ENCODE measurements at regions not wholly inside any gene's neighbourhood (a gene's known extent, or its start where the extent isn't known, plus 50 kb on each side); places are given as distances from the start of the nearest gene placed in this dataset.

DNA sequence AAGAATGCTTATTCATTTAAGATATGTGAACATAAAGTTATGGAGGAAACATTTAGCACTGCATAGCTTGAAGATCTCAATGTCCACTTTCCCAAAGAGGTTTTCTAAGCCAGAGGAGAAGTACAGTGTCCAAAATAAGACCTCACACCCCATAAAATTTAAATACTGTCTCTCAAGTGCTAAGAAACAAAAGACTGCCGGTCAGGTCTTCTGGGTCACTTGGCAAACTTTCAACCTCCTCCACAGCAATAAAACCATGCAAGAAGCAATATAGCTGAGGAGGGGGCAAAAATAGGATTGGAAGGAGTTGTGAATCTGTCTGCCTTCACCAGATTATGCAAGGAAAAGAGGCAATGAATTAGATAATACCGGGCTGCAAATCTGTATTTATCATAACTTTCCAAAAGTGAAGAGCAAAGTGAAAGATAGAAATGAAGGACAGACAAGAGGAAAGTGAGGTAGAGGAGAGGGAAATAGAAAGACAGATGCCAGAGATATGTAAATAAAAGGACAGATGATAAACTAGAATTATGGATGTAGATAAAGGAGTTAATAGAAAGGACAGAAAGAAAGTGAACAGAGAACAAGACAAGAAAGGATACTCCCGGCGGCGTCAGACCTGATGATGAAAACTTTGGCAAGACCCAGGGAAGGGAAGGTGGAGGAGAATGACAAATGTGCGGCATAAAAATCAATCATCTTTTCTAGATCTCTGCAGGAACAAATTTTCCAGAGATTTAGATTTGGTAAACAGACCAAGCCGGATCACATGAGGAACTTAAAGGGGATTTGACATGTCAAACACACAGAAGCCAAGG lies 152.7 kb upstream of the FAM241A start:
- 96% methylated on average over 5 of the region's 7 CpGs for WGBS (ENCODE audit: insufficient coverage)
- ATAC-seq (ENCODE audit: low read depth) (no peak), DNase-seq (no peak)
- Histone ChIP-seq H3K27me3 (replicated peaks in 1 of 4; ENCODE audit: control extremely low read depth in 1 of 4, control insufficient read depth in 3 of 4, insufficient read depth in 4 of 4, low read length in 3 of 4) (peaks cover 0 to 24% (median 0%) of the 10 kb centered on the region in 4 experiments), H3K27ac (ENCODE audit: low read length in 2 of 2) (no peak overlapping the region), H3K36me3 (replicated peaks in 1 of 2; ENCODE audit: control extremely low read depth in 1 of 2, control insufficient read depth in 1 of 2, extremely low read depth in 1 of 2, insufficient read depth in 2 of 2, low read length in 1 of 2) (no peaks in the 10 kb centered on the region), H3K4me1 (ENCODE audit: control insufficient read depth in 2 of 2, insufficient read depth in 2 of 2, low read length in 2 of 2) (peaks cover 10 to 12% of the 10 kb centered on the region in 2 donors), H3K9me3 (ENCODE audit: control extremely low read depth in 1 of 3, control insufficient read depth in 2 of 3, insufficient read depth in 1 of 3, low read length in 2 of 3) (no peaks in the 10 kb centered on the region), H3K4me3 (ENCODE audit: control extremely low read depth in 1 of 5, extremely low read depth in 1 of 5, insufficient read depth in 1 of 5, low read depth in 2 of 5, low read length in 4 of 5) (no peak overlapping the region), H3K9ac (ENCODE audit: low read length) (no peak overlapping the region), H2AFZ (ENCODE audit: insufficient read depth, low read depth, low read length, poor library complexity, severe bottlenecking) (no peak overlapping the region), H4K20me1 (ENCODE audit: control insufficient read depth, insufficient read depth, low read length, poor library complexity, severe bottlenecking) (no peaks in the 10 kb centered on the region), H3K4me2 (replicated peaks; ENCODE audit: low read depth, low read length, poor library complexity, severe bottlenecking) (no peak overlapping the region), H3K79me2 (ENCODE audit: control insufficient read depth, insufficient read depth, low read length) (no peaks in the 10 kb centered on the region)
- ChIA-PET CTCF (no interaction called here), POLR2A (no interaction called here)
- Mint-ChIP-seq H3K4me3 (no peak overlapping the region), H3K27me3 (peaks cover 25% of the 10 kb centered on the region), H3K27ac (no peak overlapping the region), H3K9me3 (ENCODE audit: insufficient read depth) (no peaks in the 10 kb centered on the region), H3K4me1 (peaks cover 13% of the 10 kb centered on the region)
- intact Hi-C loops (cut with micrococcal nuclease), result no loop called here
- TF ChIP-seq, protein P1, sequence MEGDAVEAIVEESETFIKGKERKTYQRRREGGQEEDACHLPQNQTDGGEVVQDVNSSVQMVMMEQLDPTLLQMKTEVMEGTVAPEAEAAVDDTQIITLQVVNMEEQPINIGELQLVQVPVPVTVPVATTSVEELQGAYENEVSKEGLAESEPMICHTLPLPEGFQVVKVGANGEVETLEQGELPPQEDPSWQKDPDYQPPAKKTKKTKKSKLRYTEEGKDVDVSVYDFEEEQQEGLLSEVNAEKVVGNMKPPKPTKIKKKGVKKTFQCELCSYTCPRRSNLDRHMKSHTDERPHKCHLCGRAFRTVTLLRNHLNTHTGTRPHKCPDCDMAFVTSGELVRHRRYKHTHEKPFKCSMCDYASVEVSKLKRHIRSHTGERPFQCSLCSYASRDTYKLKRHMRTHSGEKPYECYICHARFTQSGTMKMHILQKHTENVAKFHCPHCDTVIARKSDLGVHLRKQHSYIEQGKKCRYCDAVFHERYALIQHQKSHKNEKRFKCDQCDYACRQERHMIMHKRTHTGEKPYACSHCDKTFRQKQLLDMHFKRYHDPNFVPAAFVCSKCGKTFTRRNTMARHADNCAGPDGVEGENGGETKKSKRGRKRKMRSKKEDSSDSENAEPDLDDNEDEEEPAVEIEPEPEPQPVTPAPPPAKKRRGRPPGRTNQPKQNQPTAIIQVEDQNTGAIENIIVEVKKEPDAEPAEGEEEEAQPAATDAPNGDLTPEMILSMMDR (IDR thresholded peaks at IDR 0.05), result no peak
- no peak for TF ChIP-seq EZH2 (IDR thresholded peaks at IDR 0.05; ENCODE audit: borderline replicate concordance, insufficient read depth, low read depth, low read length, poor library complexity, severe bottlenecking)

DNA sequence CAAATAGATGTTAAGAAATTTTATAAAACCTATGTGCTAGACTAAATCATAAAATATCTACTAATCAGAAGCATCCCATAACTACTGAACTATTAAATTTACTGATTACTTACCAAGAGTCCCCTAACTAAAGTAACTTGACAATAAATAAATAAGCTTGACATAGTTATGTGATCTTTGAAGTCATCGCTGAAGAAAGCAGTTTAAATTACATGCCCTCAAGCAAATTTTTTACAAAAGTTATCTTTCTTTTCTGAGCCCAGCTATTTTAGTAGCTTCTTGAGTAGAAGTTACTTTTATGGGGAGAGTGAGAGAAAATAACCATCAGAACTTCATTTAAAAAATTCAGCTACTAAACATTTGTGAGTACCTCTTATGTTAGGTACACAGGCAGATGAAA lies 150.9 kb upstream of the FAM241A start:
- DNase-seq, result no peak
- no peak for ATAC-seq (ENCODE audit: low read depth)
- no peak overlapping the region for H3K27ac Mint-ChIP-seq
- no peak overlapping the region for H3K9ac ChIP-seq (ENCODE audit: low read length)
- no peak overlapping the region for H3K4me2 ChIP-seq (replicated peaks; ENCODE audit: low read depth, low read length, poor library complexity, severe bottlenecking)
- H2AFZ ChIP-seq (ENCODE audit: insufficient read depth, low read depth, low read length, poor library complexity, severe bottlenecking), result no peak overlapping the region
- H3K9me3 Mint-ChIP-seq (ENCODE audit: insufficient read depth), result no peaks in the 10 kb centered on the region
- no CpG with 5 or more reads among the region's 1 CpG for WGBS (ENCODE audit: insufficient coverage)
- POLR2A ChIA-PET, result no interaction called here
- H3K4me1 Mint-ChIP-seq, result peaks cover 13% of the 10 kb centered on the region
- peaks cover 0 to 25% (median 0%) of the 10 kb centered on the region in 4 experiments for H3K27me3 ChIP-seq (replicated peaks in 1 of 4; ENCODE audit: control extremely low read depth in 1 of 4, control insufficient read depth in 3 of 4, insufficient read depth in 4 of 4, low read length in 3 of 4)
- no peaks in the 10 kb centered on the region for H3K36me3 ChIP-seq (replicated peaks in 1 of 2; ENCODE audit: control extremely low read depth in 1 of 2, control insufficient read depth in 1 of 2, extremely low read depth in 1 of 2, insufficient read depth in 2 of 2, low read length in 1 of 2)
- TF ChIP-seq, protein P1 (IDR thresholded peaks at IDR 0.05), result no peak
- no peak for TF ChIP-seq EZH2 (IDR thresholded peaks at IDR 0.05; ENCODE audit: borderline replicate concordance, insufficient read depth, low read depth, low read length, poor library complexity, severe bottlenecking)
- no peak overlapping the region for H3K27ac ChIP-seq (ENCODE audit: low read length in 2 of 2)
- H3K9me3 ChIP-seq (ENCODE audit: control extremely low read depth in 1 of 3, control insufficient read depth in 2 of 3, insufficient read depth in 1 of 3, low read length in 2 of 3), result peaks cover 0 to 2% (median 0%) of the 10 kb centered on the region in 3 donors
- peaks cover 29% of the 10 kb centered on the region for H3K27me3 Mint-ChIP-seq
- H3K4me3 ChIP-seq (ENCODE audit: control extremely low read depth in 1 of 5, extremely low read depth in 1 of 5, insufficient read depth in 1 of 5, low read depth in 2 of 5, low read length in 4 of 5), result no peak overlapping the region
- H3K4me3 Mint-ChIP-seq, result no peak overlapping the region
- no peaks in the 10 kb centered on the region for H3K79me2 ChIP-seq (ENCODE audit: control insufficient read depth, insufficient read depth, low read length)
- peaks cover 10 to 12% of the 10 kb centered on the region in 2 donors for H3K4me1 ChIP-seq (ENCODE audit: control insufficient read depth in 2 of 2, insufficient read depth in 2 of 2, low read length in 2 of 2)
- CTCF ChIA-PET, result no interaction called here
- no peaks in the 10 kb centered on the region for H4K20me1 ChIP-seq (ENCODE audit: control insufficient read depth, insufficient read depth, low read length, poor library complexity, severe bottlenecking)
- intact Hi-C loops (cut with micrococcal nuclease), result no loop called here

All from B cell (primary cell).